ENCODE measurements at regions not wholly inside any gene's neighbourhood (a gene's known extent, or its start where the extent isn't known, plus 50 kb on each side); places are given as distances from the start of the nearest gene placed in this dataset.

DNA sequence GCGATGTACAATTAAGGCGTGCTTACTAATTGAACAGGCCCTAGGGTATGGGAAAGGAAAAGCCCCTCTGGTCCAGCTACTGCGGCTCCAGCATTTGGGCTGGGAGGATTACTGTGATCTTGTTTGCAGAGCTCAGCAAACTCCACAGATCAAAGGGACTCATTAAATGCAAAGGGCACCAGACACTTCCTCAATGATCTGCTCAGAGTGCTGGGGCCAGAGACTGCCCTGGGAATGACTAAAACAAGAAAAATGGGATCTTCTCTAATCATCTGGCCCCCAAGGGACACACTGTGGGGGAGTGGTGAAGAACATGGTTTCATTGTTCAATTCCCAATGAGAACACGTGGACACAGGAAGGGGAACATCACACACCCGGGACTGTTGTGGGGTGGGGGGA lies 85.0 kb downstream of the MARCHF4 start:
- intact Hi-C loops (cut with DNase I; ENCODE audit: low total_unique reads), result no loop called here
- Histone ChIP-seq H3K27me3 (replicated peaks in 1 of 7) (peaks cover 0 to 9% (median 0%) of the 10 kb centered on the region in 7 donors), H3K27ac (no peak overlapping the region), H3K4me3 (no peak overlapping the region), H3K36me3 (no peaks in the 10 kb centered on the region), H3K9me3 (no peaks in the 10 kb centered on the region), H3K4me1 (no peaks in the 10 kb centered on the region)
- WGBS, 5 donors, result 53 to 66% (median 57%) methylated on average over 5 of the region's 5 CpGs
- no peak for DNase-seq
- no peak for TF ChIP-seq POLR2AphosphoS5 (IDR thresholded peaks at IDR 0.05)
- TF ChIP-seq, protein P1, sequence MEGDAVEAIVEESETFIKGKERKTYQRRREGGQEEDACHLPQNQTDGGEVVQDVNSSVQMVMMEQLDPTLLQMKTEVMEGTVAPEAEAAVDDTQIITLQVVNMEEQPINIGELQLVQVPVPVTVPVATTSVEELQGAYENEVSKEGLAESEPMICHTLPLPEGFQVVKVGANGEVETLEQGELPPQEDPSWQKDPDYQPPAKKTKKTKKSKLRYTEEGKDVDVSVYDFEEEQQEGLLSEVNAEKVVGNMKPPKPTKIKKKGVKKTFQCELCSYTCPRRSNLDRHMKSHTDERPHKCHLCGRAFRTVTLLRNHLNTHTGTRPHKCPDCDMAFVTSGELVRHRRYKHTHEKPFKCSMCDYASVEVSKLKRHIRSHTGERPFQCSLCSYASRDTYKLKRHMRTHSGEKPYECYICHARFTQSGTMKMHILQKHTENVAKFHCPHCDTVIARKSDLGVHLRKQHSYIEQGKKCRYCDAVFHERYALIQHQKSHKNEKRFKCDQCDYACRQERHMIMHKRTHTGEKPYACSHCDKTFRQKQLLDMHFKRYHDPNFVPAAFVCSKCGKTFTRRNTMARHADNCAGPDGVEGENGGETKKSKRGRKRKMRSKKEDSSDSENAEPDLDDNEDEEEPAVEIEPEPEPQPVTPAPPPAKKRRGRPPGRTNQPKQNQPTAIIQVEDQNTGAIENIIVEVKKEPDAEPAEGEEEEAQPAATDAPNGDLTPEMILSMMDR (IDR thresholded peaks at IDR 0.05 in 8 of 11, conservative IDR thresholded peaks at IDR 0.05 in 3 of 11), result no peak

DNA sequence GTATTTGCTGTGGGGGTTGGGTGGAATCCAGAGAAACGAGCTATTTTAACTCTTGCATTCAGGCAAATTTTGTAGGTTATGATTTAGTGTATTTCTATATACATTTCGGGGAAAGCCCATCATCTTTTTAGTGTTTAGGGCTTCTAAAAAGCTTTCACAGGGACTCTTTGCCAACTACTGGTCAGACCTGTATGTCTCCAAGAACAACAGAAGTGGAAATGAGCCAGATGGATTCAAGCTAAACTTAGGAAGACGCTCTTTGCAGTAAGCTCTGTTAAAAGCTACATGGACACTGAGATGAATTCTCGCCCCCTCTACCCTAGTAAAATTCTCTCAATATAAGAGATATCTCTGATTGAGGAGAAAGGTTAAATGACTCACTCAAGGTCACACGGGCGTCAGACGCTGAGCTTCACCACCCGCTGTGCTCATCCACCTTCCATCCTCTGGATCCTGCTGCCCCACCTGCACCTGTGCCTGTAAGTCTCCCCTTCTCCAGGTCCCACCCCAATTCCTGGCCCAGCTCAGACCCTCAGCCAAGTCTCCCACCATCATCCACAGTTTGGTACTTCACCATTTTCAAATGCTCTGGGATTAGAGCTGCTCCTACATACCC lies 85.6 kb downstream of the MARCHF4 start:
- Histone ChIP-seq H3K4me1 (no peaks in the 10 kb centered on the region), H3K9me3 (no peaks in the 10 kb centered on the region), H3K4me3 (no peak overlapping the region), H3K27me3 (replicated peaks in 1 of 7) (peaks cover 0 to 9% (median 0%) of the 10 kb centered on the region in 7 donors), H3K36me3 (no peaks in the 10 kb centered on the region), H3K27ac (no peak overlapping the region)
- TF ChIP-seq POLR2AphosphoS5 (IDR thresholded peaks at IDR 0.05), result no peak
- TF ChIP-seq, protein P1 (IDR thresholded peaks at IDR 0.05 in 8 of 11, conservative IDR thresholded peaks at IDR 0.05 in 3 of 11), result no peak
- no peak for TF ChIP-seq POLR2A (IDR thresholded peaks at IDR 0.05)
- DNase-seq, result no peak
- intact Hi-C loops (cut with DNase I; ENCODE audit: low total_unique reads), result no loop called here
- 66 to 81% (median 76%) methylated on average over 8 of the region's 8 CpGs for WGBS, 5 donors

DNA sequence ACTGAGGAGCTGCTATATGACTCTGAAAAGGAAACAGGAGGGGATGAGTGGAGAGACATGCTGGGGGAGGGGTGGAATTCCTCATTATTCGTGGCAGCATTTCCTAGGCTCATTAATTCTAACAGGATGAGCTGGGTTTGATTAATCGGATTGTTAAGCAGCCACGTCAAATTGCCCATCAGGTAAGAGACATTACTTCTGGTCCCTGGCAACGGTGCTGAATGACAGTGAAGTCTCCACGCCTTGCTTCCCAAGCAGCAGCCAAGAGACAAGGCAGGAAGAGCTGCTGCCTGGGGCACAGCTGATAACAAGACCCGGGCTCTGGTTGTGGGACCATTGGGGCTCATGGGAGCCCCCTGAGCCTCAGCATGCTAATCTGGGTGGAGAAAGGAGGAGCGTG lies 86.6 kb downstream of the MARCHF4 start:
- WGBS, 5 donors, result 41 to 60% (median 52%) methylated on average over 7 of the region's 7 CpGs
- H3K27ac ChIP-seq, result no peak overlapping the region
- DNase-seq, result no peak
- H3K9me3 ChIP-seq, result no peaks in the 10 kb centered on the region
- peaks cover 0 to 9% (median 0%) of the 10 kb centered on the region in 7 donors for H3K27me3 ChIP-seq (replicated peaks in 1 of 7)
- no peak overlapping the region for H3K4me3 ChIP-seq
- no peaks in the 10 kb centered on the region for H3K36me3 ChIP-seq
- H3K4me1 ChIP-seq, result no peaks in the 10 kb centered on the region
- intact Hi-C loops (cut with DNase I; ENCODE audit: low total_unique reads), result no loop called here
- TF ChIP-seq, protein P1 (IDR thresholded peaks at IDR 0.05 in 8 of 11, conservative IDR thresholded peaks at IDR 0.05 in 3 of 11), result no peak
- TF ChIP-seq POLR2A (IDR thresholded peaks at IDR 0.05), result no peak
- TF ChIP-seq POLR2AphosphoS5 (IDR thresholded peaks at IDR 0.05), result no peak

DNA sequence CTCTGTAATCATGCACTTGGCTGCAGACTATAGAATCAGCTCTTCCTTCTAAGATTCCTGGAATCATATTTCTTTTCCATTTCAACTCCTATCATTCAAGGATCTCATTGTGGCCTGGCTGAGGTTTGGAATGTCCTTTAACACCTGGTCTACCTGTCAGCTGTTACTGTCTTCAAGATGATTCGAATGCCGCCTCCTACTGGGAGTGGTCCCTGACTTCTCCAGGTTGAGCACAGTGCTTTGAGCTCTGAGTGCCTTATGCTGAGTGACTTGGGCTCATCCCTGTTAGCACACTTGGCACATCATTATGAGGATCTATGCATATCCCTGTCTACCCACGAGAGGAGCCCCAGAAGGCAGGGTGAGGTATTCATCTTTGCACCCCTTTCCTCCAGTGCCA lies 87.6 kb downstream of the MARCHF4 start:
- Histone ChIP-seq H3K27me3 (replicated peaks in 1 of 7) (peaks cover 0 to 8% (median 0%) of the 10 kb centered on the region in 7 donors), H3K9me3 (no peaks in the 10 kb centered on the region), H3K36me3 (no peaks in the 10 kb centered on the region), H3K4me1 (no peaks in the 10 kb centered on the region), H3K27ac (no peak overlapping the region), H3K4me3 (no peak overlapping the region)
- no peak for DNase-seq
- intact Hi-C loops (cut with DNase I; ENCODE audit: low total_unique reads), result no loop called here
- TF ChIP-seq, protein P1 (IDR thresholded peaks at IDR 0.05 in 8 of 11, conservative IDR thresholded peaks at IDR 0.05 in 3 of 11), result no peak
- TF ChIP-seq POLR2A (IDR thresholded peaks at IDR 0.05) (no peak), POLR2AphosphoS5 (IDR thresholded peaks at IDR 0.05) (no peak)
- 77 to 97% (median 87%) methylated on average over 3 of the region's 3 CpGs for WGBS, 5 donors

All from spleen (tissue), 11 donors.